H9 (cell line): ENCODE measurements at regions not wholly inside any gene's neighbourhood (a gene's known extent, or its start where the extent isn't known, plus 50 kb on each side); places are given as distances from the start of the nearest gene placed in this dataset.

ENCODE experiments used
- DNase-seq: peaks from one replicate; pipeline ENCODE4 v3.0.0-alpha.2; 2017
- H2AFZ ChIP-seq: one replicate; pipeline ENCODE4 v1.6.1; 2013; ENCODE audit warnings: mild to moderate bottlenecking, low read length, control low read depth, moderate library complexity
- H2AK5ac ChIP-seq: 2 replicates; pipeline ENCODE4 v1.6.1; 2013; ENCODE audit warnings: low read length, control low read depth, mixed read lengths; ENCODE audit not compliant: insufficient read length
- H2BK120ac ChIP-seq: one replicate; pipeline ENCODE4 v1.6.1; 2013; ENCODE audit warnings: low read depth, mild to moderate bottlenecking, low read length, control low read depth, inconsistent platforms; ENCODE audit not compliant: poor library complexity, severe bottlenecking
- H2BK12ac ChIP-seq: 2 replicates; pipeline ENCODE4 v1.6.1; 2013; ENCODE audit warnings: low read length, control low read depth, mixed read lengths, low read depth; ENCODE audit not compliant: insufficient read length
- H2BK15ac ChIP-seq: 2 replicates; pipeline ENCODE4 v1.6.1; 2013; ENCODE audit warnings: low read depth, low read length, control low read depth
- H2BK20ac ChIP-seq: one replicate; pipeline ENCODE4 v1.6.1; 2013; ENCODE audit warnings: low read depth, mild to moderate bottlenecking, low read length, control low read depth, inconsistent platforms; ENCODE audit not compliant: poor library complexity, severe bottlenecking
- H2BK5ac ChIP-seq: 2 replicates; pipeline ENCODE4 v1.6.1; 2013; ENCODE audit warnings: low read length, control low read depth, mixed read lengths; ENCODE audit not compliant: insufficient read length
- H3K14ac ChIP-seq: 2 replicates; pipeline ENCODE4 v1.6.1; 2013; ENCODE audit warnings: low read length, control low read depth; ENCODE audit not compliant: insufficient read depth
- H3K18ac ChIP-seq: 2 replicates; pipeline ENCODE4 v1.6.1; 2013; ENCODE audit warnings: low read depth, mild to moderate bottlenecking, mixed read lengths, low read length, control low read depth; ENCODE audit not compliant: insufficient read length
- H3K23ac ChIP-seq: 2 replicates; pipeline ENCODE4 v1.6.1; 2013; ENCODE audit warnings: low read length, control low read depth, mixed read lengths, low read depth; ENCODE audit not compliant: insufficient read length
- H3K23me2 ChIP-seq: 2 replicates; pipeline ENCODE4 v1.6.1; 2013; ENCODE audit warnings: low read depth, mild to moderate bottlenecking, mixed read lengths, low read length, control low read depth; ENCODE audit not compliant: insufficient read length, poor library complexity, severe bottlenecking
- H3K27ac ChIP-seq: 2 replicates; pipeline ENCODE4 v1.5.1; 2013; ENCODE audit warnings: low read length, control low read depth, mixed read lengths, low read depth; ENCODE audit not compliant: insufficient read length
- H3K27me3 ChIP-seq: 2 replicates; pipeline ENCODE4 v1.6.1; 2013; ENCODE audit warnings: low read length, control low read depth, inconsistent platforms; ENCODE audit not compliant: insufficient read depth
- H3K4ac ChIP-seq: 2 replicates; pipeline ENCODE4 v1.6.1; 2013; ENCODE audit warnings: low read depth, mild to moderate bottlenecking, control low read depth, inconsistent platforms, low read length, moderate library complexity
- H3K4me1 ChIP-seq: 2 replicates; pipeline ENCODE4 v1.6.1; 2013; ENCODE audit warnings: low read length, control low read depth, inconsistent platforms; ENCODE audit not compliant: insufficient read depth
- H3K4me2 ChIP-seq: 2 replicates; pipeline ENCODE4 v1.6.1; 2013; ENCODE audit warnings: low read length, control low read depth, mixed read lengths; ENCODE audit not compliant: insufficient read length, insufficient read depth
- H3K56ac ChIP-seq: 2 replicates; pipeline ENCODE4 v1.6.1; 2013; ENCODE audit warnings: low read depth, mild to moderate bottlenecking, mixed read lengths, low read length, control low read depth; ENCODE audit not compliant: insufficient read length
- H3K79me1 ChIP-seq: 2 replicates; pipeline ENCODE4 v1.6.1; 2013; ENCODE audit warnings: low read depth, mild to moderate bottlenecking, moderate library complexity, low read length, control low read depth, inconsistent platforms; ENCODE audit not compliant: insufficient read depth, poor library complexity, severe bottlenecking
- H3K79me2 ChIP-seq: 2 replicates; pipeline ENCODE4 v1.6.1; 2013; ENCODE audit warnings: low read length, control low read depth, inconsistent platforms; ENCODE audit not compliant: insufficient read depth
- H3K9ac ChIP-seq: 2 replicates; pipeline ENCODE4 v1.6.1; 2013; ENCODE audit warnings: low read length, control low read depth, mixed read lengths; ENCODE audit not compliant: insufficient read length; ENCODE audit errors: extremely low read depth
- H3K9me3 ChIP-seq: one replicate; pipeline ENCODE4 v1.6.1; 2013; ENCODE audit warnings: low read depth, low read length, inconsistent platforms; ENCODE audit not compliant: control insufficient read depth
- H3T11ph ChIP-seq: one replicate; pipeline ENCODE4 v1.6.1; 2013; ENCODE audit warnings: mild to moderate bottlenecking, low read length, control low read depth, inconsistent platforms
- H4K20me1 ChIP-seq: one replicate; pipeline ENCODE4 v1.6.1; 2013; ENCODE audit not compliant: control insufficient read depth, insufficient read length, insufficient read depth
- H4K5ac ChIP-seq: 2 replicates; pipeline ENCODE4 v1.6.1; 2013; ENCODE audit warnings: low read depth, mild to moderate bottlenecking, mixed read lengths, low read length, control low read depth; ENCODE audit not compliant: insufficient read length
- H4K8ac ChIP-seq: replicated peaks from 2 replicates; pipeline ENCODE4 v1.6.1; 2013; ENCODE audit warnings: low read length, control low read depth, mixed read lengths, low read depth; ENCODE audit not compliant: insufficient read length
- H4K91ac ChIP-seq: 2 replicates; pipeline ENCODE4 v1.6.1; 2013; ENCODE audit warnings: low read depth, mild to moderate bottlenecking, moderate library complexity, mixed read lengths, low read length, control low read depth; ENCODE audit not compliant: insufficient read length
- H3K27ac Mint-ChIP-seq, 3 experiments: 2 replicates in 2 of 3; 3 replicates in 1 of 3; pipeline ENCODE4 v1.8.0; 2020 to 2021; ENCODE audit warnings: mixed read lengths in 3 of 3, mild to moderate bottlenecking in 1 of 3, moderate library complexity in 1 of 3
- H3K27me3 Mint-ChIP-seq: 2 replicates; pipeline ENCODE4 v1.8.0; 2021; ENCODE audit warnings: low read depth, mild to moderate bottlenecking, moderate library complexity, mixed read lengths
- H3K36me3 Mint-ChIP-seq, 3 experiments: 2 replicates in 2 of 3; 3 replicates in 1 of 3; pipeline ENCODE4 v1.8.0; 2020 to 2021; ENCODE audit warnings: low read depth in 3 of 3, mixed read lengths in 3 of 3; ENCODE audit not compliant: insufficient read depth in 1 of 3
- H3K4me1 Mint-ChIP-seq, 2 experiments: 2 replicates each; pipeline ENCODE4 v1.8.0; 2020; ENCODE audit warnings: mixed read lengths in 2 of 2
- H3K4me3 Mint-ChIP-seq, 2 experiments: 2 replicates in 1 of 2; 3 replicates in 1 of 2; pipeline ENCODE4 v1.8.0; 2020 to 2021; ENCODE audit warnings: mild to moderate bottlenecking in 2 of 2, mixed read lengths in 2 of 2, moderate library complexity in 1 of 2
- H3K9me3 Mint-ChIP-seq, 2 experiments: 2 replicates in 1 of 2; 3 replicates in 1 of 2; pipeline ENCODE4 v1.8.0; 2020; ENCODE audit warnings: mild to moderate bottlenecking in 2 of 2, mixed read lengths in 2 of 2, moderate library complexity in 1 of 2
- WGBS: extraction: QIAGEN DNeasy Blood & Tissue Kit; methylation state at CpG from one replicate; pipeline ENCODE4 v1.1.7; 2013; ENCODE audit warnings: missing lambda C conversion rate, low lambda C conversion rate, mixed read lengths; ENCODE audit not compliant: insufficient read length; ENCODE audit errors: extremely low coverage; 5-methylcytosine and 5-hydroxymethylcytosine counted together
- TF ChIP-seq, protein P1 (sequence below): fragments of 200-600 bp; sonication (generic); conservative IDR thresholded peaks from 3 replicates; pipeline ENCODE4 v1.8.0; 2021; ENCODE audit warnings: antibody characterized with exemption, mild to moderate bottlenecking

DNA sequence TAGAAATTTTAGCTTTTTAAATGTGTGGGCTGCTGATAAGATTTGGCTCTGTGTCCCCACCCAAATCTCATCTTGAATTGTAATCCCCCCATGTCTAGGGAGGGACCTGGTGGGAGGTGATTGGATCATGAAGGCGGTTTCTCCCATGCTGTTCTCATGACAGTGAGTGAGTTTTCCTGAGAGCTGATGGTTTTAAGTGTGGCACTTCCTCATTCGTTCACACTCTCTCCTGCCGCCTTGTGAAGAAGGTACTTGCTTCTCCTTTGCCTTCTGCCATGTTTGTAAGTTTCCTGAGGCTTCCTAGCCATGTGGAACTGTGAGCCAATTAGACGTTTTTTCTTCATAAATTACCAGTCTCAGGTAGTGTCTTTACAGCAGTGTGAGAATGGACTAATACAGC, 127.8 kb upstream of the MVB12B start:
- Histone ChIP-seq H3K9me3 (no peaks in the 10 kb centered on the region), H2BK5ac (no peak overlapping the region), H3K4ac (no peak overlapping the region), H3K23me2 (no peaks in the 10 kb centered on the region), H3K79me2 (no peaks in the 10 kb centered on the region), H3K23ac (no peak overlapping the region), H2AFZ (no peak overlapping the region), H2AK5ac (no peak overlapping the region), H2BK12ac (no peak overlapping the region), H3K18ac (no peak overlapping the region), H3K14ac (no peak overlapping the region), H4K8ac (no peak overlapping the region), H4K5ac (no peak overlapping the region), H2BK20ac (no peak overlapping the region), H3K27ac (no peak overlapping the region), H3K4me1 (no peaks in the 10 kb centered on the region), H2BK15ac (no peak overlapping the region), H4K91ac (no peak overlapping the region), H2BK120ac (no peak overlapping the region), H3K4me2 (no peak overlapping the region), H3K79me1 (no peaks in the 10 kb centered on the region), H3K56ac (no peak overlapping the region), H4K20me1 (no peaks in the 10 kb centered on the region), H3K9ac (no peak overlapping the region), H3K27me3 (no peaks in the 10 kb centered on the region), H3T11ph (no peak overlapping the region)
- DNase-seq: no peak
- Mint-ChIP-seq H3K27ac (no peak overlapping the region), H3K4me1 (peaks cover 5 to 7% of the 10 kb centered on the region in 2 experiments), H3K36me3 (peaks cover 3 to 14% (median 4%) of the 10 kb centered on the region in 3 experiments; a peak in 3 of 7 replicates), H3K4me3 (no peak overlapping the region), H3K9me3 (peaks cover 13% of the 10 kb centered on the region in 2 experiments; a peak in 4 of 5 replicates), H3K27me3 (peaks cover 3% of the 10 kb centered on the region; the same call in 1 of the 2 replicates)
- TF ChIP-seq, protein P1, sequence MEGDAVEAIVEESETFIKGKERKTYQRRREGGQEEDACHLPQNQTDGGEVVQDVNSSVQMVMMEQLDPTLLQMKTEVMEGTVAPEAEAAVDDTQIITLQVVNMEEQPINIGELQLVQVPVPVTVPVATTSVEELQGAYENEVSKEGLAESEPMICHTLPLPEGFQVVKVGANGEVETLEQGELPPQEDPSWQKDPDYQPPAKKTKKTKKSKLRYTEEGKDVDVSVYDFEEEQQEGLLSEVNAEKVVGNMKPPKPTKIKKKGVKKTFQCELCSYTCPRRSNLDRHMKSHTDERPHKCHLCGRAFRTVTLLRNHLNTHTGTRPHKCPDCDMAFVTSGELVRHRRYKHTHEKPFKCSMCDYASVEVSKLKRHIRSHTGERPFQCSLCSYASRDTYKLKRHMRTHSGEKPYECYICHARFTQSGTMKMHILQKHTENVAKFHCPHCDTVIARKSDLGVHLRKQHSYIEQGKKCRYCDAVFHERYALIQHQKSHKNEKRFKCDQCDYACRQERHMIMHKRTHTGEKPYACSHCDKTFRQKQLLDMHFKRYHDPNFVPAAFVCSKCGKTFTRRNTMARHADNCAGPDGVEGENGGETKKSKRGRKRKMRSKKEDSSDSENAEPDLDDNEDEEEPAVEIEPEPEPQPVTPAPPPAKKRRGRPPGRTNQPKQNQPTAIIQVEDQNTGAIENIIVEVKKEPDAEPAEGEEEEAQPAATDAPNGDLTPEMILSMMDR: no peak
- WGBS: no CpG with 5 or more reads among the region's 4 CpGs
